B cell (primary cell): ENCODE measurements at regions not wholly inside any gene's neighbourhood (a gene's known extent, or its start where the extent isn't known, plus 50 kb on each side); places are given as distances from the start of the nearest gene placed in this dataset.

Experiments used
- ATAC-seq: fragments of 200-7000 bp; cut with Tn5 transposase; one replicate; pipeline ENCODE4 v1.10.0; 2021; ENCODE audit warnings: low read depth, mild to moderate bottlenecking, moderate number of reproducible peaks, moderate library complexity
- CTCF ChIA-PET: fragments of 350-600 bp; sonication (Branson Sonifier 250); formaldehyde crosslinking; loops from one replicate; lab custom pipeline; 2021; ENCODE audit warnings: antibody characterized with exemption, inconsistent platforms; lab: Charles Lee
- POLR2A ChIA-PET: fragments of 350-600 bp; sonication (Branson Sonifier 250); formaldehyde crosslinking; loops from one replicate; lab custom pipeline; 2021; ENCODE audit warnings: antibody characterized with exemption; lab: Charles Lee
- DNase-seq: peaks from one replicate; pipeline ENCODE4 v3.0.0; 2013
- H2AFZ ChIP-seq: 2 replicates; pipeline ENCODE4 v1.6.1; 2012; ENCODE audit warnings: mild to moderate bottlenecking, low read depth, low read length; ENCODE audit not compliant: insufficient read depth, poor library complexity, severe bottlenecking
- H3K27ac ChIP-seq, 2 donors: 1 replicate in 1 of 2; 2 replicates in 1 of 2; pipeline ENCODE4 v1.5.1; 2012 to 2013; ENCODE audit warnings: low read length in 2 of 2, mild to moderate bottlenecking in 2 of 2, moderate library complexity in 1 of 2
- H3K27me3 ChIP-seq, 4 experiments: fragments of 200-600 bp in 1 of 4; sonication (generic) in 1 of 4; replicated peaks in 1 of 4; 1 replicate in 2 of 4; 2 replicates in 2 of 4; pipeline versions ENCODE4 v1.6.1 to v1.7.0; 2013 to 2016; ENCODE audit warnings: low read length in 3 of 4, mild to moderate bottlenecking in 2 of 4, mixed read lengths in 1 of 4, moderate library complexity in 1 of 4; ENCODE audit not compliant: insufficient read depth in 4 of 4, control insufficient read depth in 3 of 4; ENCODE audit errors: control extremely low read depth in 1 of 4
- H3K36me3 ChIP-seq, 2 experiments: replicated peaks in 1 of 2; 1 replicate in 1 of 2; 2 replicates in 1 of 2; pipeline versions ENCODE4 v1.6.1 to v1.7.1; 2013; ENCODE audit warnings: low read length in 1 of 2; ENCODE audit not compliant: insufficient read depth in 2 of 2, control insufficient read depth in 1 of 2; ENCODE audit errors: control extremely low read depth in 1 of 2, extremely low read depth in 1 of 2
- H3K4me1 ChIP-seq, 2 donors: fragments of 200-600 bp in 1 of 2; sonication (generic) in 1 of 2; 1 replicate in 1 of 2; 2 replicates in 1 of 2; pipeline versions ENCODE4 v1.5.1 to v1.6.1; 2013 to 2017; ENCODE audit warnings: low read length in 2 of 2; ENCODE audit not compliant: control insufficient read depth in 2 of 2, insufficient read depth in 2 of 2
- H3K4me2 ChIP-seq: replicated peaks from 2 replicates; pipeline ENCODE3; 2012; ENCODE audit warnings: mild to moderate bottlenecking, low read depth, low read length; ENCODE audit not compliant: poor library complexity, severe bottlenecking
- H3K4me3 ChIP-seq, 5 experiments: fragments of 200-600 bp in 1 of 5; sonication (generic) in 1 of 5; 1 replicate in 3 of 5; 2 replicates in 2 of 5; pipeline versions ENCODE4 v1.5.1 to v1.7.0; 2011 to 2016; ENCODE audit warnings: low read length in 4 of 5, mild to moderate bottlenecking in 4 of 5, low read depth in 2 of 5, control low read depth in 1 of 5, moderate library complexity in 1 of 5; ENCODE audit not compliant: insufficient read depth in 1 of 5; ENCODE audit errors: control extremely low read depth in 1 of 5, extremely low read depth in 1 of 5
- H3K79me2 ChIP-seq: fragments of 200-600 bp; sonication (generic); one replicate; pipeline ENCODE4 v1.6.0; 2016; ENCODE audit warnings: low read length; ENCODE audit not compliant: control insufficient read depth, insufficient read depth
- H3K9ac ChIP-seq: fragments of 200-600 bp; sonication (generic); 2 replicates; pipeline ENCODE4 v1.6.1; 2017; ENCODE audit warnings: mild to moderate bottlenecking, low read length, moderate library complexity
- H3K9me3 ChIP-seq, 3 donors: one replicate each; pipeline versions ENCODE4 v1.6.1 to v1.7.1; 2013; ENCODE audit warnings: low read length in 2 of 3; ENCODE audit not compliant: control insufficient read depth in 2 of 3, insufficient read depth in 1 of 3; ENCODE audit errors: control extremely low read depth in 1 of 3
- H4K20me1 ChIP-seq: 2 replicates; pipeline ENCODE4 v1.6.0; 2012; ENCODE audit warnings: mild to moderate bottlenecking, low read length; ENCODE audit not compliant: insufficient read depth, control insufficient read depth, poor library complexity, severe bottlenecking
- H3K27ac Mint-ChIP-seq: one replicate; pipeline ENCODE4 v1.8.0; 2021; ENCODE audit warnings: mixed read lengths
- H3K27me3 Mint-ChIP-seq: one replicate; pipeline ENCODE4 v1.8.0; 2021; ENCODE audit warnings: mixed read lengths
- H3K4me1 Mint-ChIP-seq: one replicate; pipeline ENCODE4 v1.8.0; 2021; ENCODE audit warnings: mixed read lengths
- H3K4me3 Mint-ChIP-seq: one replicate; pipeline ENCODE4 v1.8.0; 2021; ENCODE audit warnings: mixed read lengths
- H3K9me3 Mint-ChIP-seq: one replicate; pipeline ENCODE4 v1.8.0; 2022; ENCODE audit warnings: mixed read lengths; ENCODE audit not compliant: insufficient read depth
- CTCF ChIP-seq: fragments of 200-600 bp; IDR thresholded peaks from one replicate; pipeline ENCODE4 v1.8.0; 2022; ENCODE audit warnings: antibody characterized with exemption, mild to moderate bottlenecking
- EZH2 ChIP-seq: IDR thresholded peaks from 2 replicates; pipeline ENCODE4 v1.6.1; 2012; ENCODE audit warnings: borderline replicate concordance, low read depth, mild to moderate bottlenecking, moderate library complexity, low read length; ENCODE audit not compliant: insufficient read depth, poor library complexity, severe bottlenecking
- WGBS: methylation state at CpG from one replicate; pipeline ENCODE4 v1.1.5; 2013; ENCODE audit warnings: missing lambda C conversion rate; ENCODE audit not compliant: insufficient coverage; 5-methylcytosine and 5-hydroxymethylcytosine counted together
- intact Hi-C: fragments of 100-400 bp; cut with micrococcal nuclease; formaldehyde crosslinking; loops from one replicate; pipeline ENCODE4 v1.10.0; 2022

DNA sequence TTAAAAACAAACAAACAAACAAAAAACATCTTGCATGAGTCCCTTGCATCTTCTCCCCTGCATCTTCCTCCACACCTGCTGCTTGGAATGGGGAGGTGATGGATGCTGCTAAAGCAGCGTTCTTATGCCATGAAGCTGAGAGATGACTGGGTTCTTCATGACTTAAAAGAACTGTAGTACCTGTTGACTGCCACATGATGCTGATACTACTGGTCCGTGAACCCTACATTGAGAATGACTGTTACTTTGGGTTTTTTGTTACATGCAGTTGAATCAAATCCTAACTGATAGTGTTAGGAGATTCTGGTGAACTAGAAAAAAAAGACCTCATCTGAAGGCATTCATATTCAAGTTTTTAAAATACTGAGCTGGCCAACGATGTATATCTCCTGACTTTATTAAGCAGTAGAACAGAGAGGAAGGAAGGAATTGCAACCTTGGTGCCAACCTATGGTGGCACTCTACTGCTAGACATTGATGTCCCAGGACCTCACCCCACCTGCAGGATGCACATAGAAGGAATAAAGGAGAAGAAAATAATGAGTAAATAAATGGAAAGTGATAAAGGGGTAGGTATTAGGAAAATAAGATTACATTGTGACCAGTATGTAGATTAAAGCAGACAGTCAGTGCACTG, 63.2 kb upstream of the SPAG16 start:
- DNase-seq (no peak), ATAC-seq (no peak)
- CTCF ChIA-PET: interaction anchor here (1.0 to 1.2 kb wide), 3 partner anchors 26 to 58 kb away, joined by 3 to 6 read pairs (median 3); no protein-coding TSS in a partner anchor
- H2AFZ ChIP-seq: no peak overlapping the region
- H3K36me3 ChIP-seq: no peaks in the 10 kb centered on the region
- intact Hi-C loops: no loop called here
- no peaks in the 10 kb centered on the region for H3K79me2 ChIP-seq
- H3K4me2 ChIP-seq: no peak overlapping the region
- H3K4me1 ChIP-seq: peaks cover 4 to 6% of the 10 kb centered on the region in 2 donors
- no peaks in the 10 kb centered on the region for H4K20me1 ChIP-seq
- Mint-ChIP-seq H3K27me3 (no peaks in the 10 kb centered on the region), H3K4me1 (peaks cover 11% of the 10 kb centered on the region), H3K4me3 (no peak overlapping the region), H3K27ac (no peak overlapping the region), H3K9me3 (no peaks in the 10 kb centered on the region)
- WGBS: 100% methylated on average over 1 of the region's 3 CpGs
- H3K27me3 ChIP-seq: no peaks in the 10 kb centered on the region
- H3K9ac ChIP-seq: no peak overlapping the region
- peaks cover 0 to 2% (median 0%) of the 10 kb centered on the region in 3 donors for H3K9me3 ChIP-seq
- TF ChIP-seq CTCF (no peak), EZH2 (no peak)
- no peak overlapping the region for H3K27ac ChIP-seq
- POLR2A ChIA-PET: no interaction called here
- no peak overlapping the region for H3K4me3 ChIP-seq

- DNase-seq: no peak
- Histone ChIP-seq H2AFZ (no peak overlapping the region), H3K36me3 (no peaks in the 10 kb centered on the region), H3K27me3 (no peaks in the 10 kb centered on the region), H3K9ac (no peak overlapping the region), H3K27ac (no peak overlapping the region), H3K79me2 (no peaks in the 10 kb centered on the region), H3K4me1 (peaks cover 10 to 14% of the 10 kb centered on the region in 2 donors), H3K4me2 (no peak overlapping the region), H3K9me3 (peaks cover 0 to 2% (median 0%) of the 10 kb centered on the region in 3 donors), H4K20me1 (no peaks in the 10 kb centered on the region), H3K4me3 (no peak overlapping the region)
- Mint-ChIP-seq H3K9me3 (no peaks in the 10 kb centered on the region), H3K27me3 (no peaks in the 10 kb centered on the region), H3K27ac (no peak overlapping the region), H3K4me1 (peaks cover 17% of the 10 kb centered on the region), H3K4me3 (no peak overlapping the region)
- TF ChIP-seq CTCF (no peak), EZH2 (no peak)
- no CpG with 5 or more reads among the region's 2 CpGs for WGBS
- ATAC-seq: no peak
- CTCF ChIA-PET: interaction anchor here (1.0 kb wide), 2 partner anchors 8 to 31 kb away, joined by 3 read pairs; no protein-coding TSS in a partner anchor
- intact Hi-C loops: no loop called here
- POLR2A ChIA-PET: no interaction called here
Observed at GRCh38 chr2:213221957-213222356, 62.3 kb upstream of the SPAG16 start.
